IPS DF 4.7 (cell line): ENCODE measurements at regions not wholly inside any gene's neighbourhood (a gene's known extent, or its start where the extent isn't known, plus 50 kb on each side); places are given as distances from the start of the nearest gene placed in this dataset.
"Not testable (repeated sequence)": the region's sequence is repeated elsewhere in the genome, so short reads cannot be mapped to it uniquely, and the experiment has no call there.

Experiments
- DNase-seq: peaks from one replicate; pipeline ENCODE4 v3.0.0-alpha.2; 2013; ENCODE audit warnings: low spot score; ENCODE audit errors: extremely low read depth

- DNase-seq, result no peak
Observed at GRCh38 chr3:162612991-162613390, 1116.4 kb downstream of the OTOL1 start.

GRCh38 chr3:162626172-162626571, 1129.6 kb downstream of the OTOL1 start:
- DNase-seq, result no peak

GRCh38 chr3:162628531-162628930, 1131.9 kb downstream of the OTOL1 start:
- no peak for DNase-seq

DNA sequence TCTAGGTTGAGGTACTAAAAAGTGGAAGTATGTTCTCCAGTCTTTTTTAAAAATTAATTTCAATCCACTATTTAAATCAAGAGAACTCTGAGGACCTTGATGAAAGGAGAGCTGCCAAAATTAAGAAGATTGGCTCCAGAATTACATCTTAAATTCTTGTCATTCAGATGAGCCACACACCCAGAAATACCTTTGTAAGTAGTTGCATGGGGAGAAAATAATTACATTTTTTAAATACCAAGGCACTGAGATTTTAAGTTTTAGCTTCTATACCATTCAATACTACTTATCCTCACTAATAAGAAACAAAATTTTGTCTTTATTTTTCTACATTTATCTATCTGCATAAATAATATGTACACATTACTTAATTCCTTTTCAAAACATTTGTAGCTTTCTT, 1132.8 kb downstream of the OTOL1 start:
- no peak for DNase-seq

- no peak for DNase-seq
Observed at GRCh38 chr3:162632672-162633071, 1136.1 kb downstream of the OTOL1 start.

DNA sequence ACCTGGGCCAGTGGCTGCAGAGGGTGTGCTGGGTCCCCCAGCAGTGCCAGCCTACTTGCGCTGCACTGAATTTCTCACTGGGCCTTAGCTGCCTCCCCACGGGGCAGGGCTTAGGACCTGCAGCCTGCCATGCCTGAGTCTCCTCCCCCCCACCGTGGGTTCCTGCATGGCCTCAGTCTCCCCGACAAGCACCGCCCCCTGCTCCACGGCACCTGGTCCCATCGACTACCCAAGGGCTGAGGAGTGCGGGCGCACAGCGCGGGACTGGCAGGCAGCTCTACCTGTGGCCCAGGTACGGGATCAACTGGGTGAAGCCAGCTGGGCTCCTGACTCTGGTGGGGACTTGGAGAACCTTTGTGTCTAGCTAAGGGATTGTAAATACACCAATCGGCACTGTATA, 1143.6 kb downstream of the OTOL1 start:
- not testable (repeated sequence) for DNase-seq

DNA sequence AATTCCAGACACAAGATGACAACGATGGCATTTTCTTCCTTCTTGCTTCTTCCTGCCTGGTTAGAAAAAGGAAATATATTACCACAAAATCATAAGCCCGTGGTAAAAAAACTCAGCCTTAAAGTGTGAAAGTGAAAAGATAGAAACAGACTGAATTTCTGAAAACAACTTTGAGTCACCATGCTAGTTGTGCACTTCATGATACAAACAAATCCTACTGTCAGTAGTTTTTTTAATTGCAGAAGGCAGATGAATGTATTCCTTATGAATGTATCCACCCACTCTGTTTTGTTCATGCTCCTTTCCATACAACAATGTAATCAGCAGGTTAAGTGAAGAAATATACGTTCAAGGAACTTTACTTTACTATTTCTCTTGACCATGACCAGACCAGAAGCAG, 1144.7 kb downstream of the OTOL1 start:
- no peak for DNase-seq

DNA sequence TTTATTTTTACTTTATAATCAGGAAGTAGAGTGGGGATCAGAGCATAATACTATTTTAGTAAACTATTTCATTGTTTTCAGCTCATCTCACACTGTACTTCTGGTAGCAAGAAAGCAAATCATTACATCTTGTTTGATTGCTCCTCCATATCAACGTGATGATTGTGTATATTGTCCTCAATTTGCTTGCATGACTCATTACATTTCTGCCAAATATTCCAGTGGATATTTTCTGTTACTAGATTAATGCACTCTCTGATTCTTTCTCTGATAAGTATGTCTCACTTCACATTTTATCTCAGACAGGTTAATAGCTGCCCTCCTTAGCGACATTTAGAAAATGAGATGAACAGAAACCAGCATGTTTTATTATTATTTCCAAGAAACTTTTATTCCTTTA, 1145.3 kb downstream of the OTOL1 start:
- no peak for DNase-seq

GRCh38 chr3:162643245-162643644, 1146.6 kb downstream of the OTOL1 start:
- DNase-seq, result no peak

DNA sequence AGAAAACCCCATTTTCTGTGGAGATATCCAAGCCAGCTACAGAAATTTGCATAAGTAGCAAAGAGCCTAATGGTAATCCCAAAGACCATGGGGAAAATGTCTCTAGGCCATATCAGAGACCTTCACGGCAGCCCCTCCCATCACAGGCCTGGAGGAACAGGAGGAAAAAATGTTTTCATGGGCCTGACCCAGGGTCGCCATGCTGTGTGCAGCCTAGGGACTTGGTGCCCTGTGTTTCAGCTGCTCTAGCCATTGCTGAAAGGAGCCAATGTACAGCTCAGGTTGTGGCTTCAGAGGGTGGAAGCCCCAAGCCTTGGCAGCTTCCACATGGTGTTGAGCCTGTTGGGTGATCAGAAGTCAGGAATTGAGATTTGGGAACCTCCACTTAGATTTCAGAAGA, 1150.7 kb downstream of the OTOL1 start:
- DNase-seq, result no peak

- DNase-seq, result no peak
Observed at GRCh38 chr3:162658003-162658402, 1161.4 kb downstream of the OTOL1 start.

DNA sequence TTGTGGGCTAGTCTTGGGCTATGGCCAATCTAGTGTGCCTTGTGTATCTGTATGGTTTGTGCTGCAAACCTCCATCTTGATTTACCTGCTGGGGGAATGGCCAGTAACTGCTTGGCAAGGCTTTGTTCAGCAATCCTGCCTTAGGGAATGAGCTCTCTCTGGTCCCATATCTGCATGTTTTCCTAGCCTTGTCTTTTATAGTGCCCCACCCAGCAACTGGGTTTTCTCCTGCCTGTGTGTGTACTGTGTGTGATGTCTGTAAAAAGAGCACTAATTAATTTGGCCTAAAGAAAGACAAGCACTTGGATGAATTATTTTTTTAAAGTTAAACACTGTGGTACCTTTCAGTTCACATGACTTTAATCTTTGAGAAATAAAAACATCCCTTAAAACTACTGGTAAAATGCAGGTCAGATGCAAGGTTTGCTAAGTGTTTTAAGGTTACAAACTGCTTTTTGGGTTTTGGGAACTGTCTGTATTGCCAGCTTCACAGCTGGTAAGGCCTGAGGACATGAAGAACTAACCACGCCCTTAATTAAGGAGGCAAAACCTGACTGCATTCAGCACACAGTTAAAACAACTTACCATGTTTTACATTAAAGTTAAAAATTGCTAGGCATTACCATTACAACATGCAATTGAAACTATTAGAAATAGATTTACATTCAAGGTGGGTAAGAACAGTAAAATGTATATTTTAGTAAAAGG, 1169.2 kb downstream of the OTOL1 start:
- DNase-seq, result no peak

GRCh38 chr3:162666835-162667234, 1170.2 kb downstream of the OTOL1 start:
- no peak for DNase-seq

DNA sequence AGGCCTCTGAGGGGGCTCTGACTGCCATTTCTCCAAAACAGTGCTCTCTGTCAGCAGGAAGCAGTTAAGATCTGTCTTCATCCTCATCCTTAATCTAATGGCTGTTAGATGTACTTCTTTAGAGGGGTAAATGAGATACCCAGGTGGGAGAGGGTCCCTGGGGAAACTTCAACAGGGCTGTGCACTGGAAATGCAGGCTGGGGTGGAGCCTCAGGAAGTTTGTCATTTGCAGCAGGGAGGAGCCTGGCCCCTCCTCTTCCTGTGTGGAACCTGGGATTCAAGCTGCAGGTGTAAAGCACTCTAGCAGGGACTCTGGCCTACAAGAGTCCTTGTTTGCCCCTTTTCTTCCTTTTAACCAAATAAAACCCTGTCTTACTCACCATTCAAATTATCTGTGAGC, 1173.6 kb downstream of the OTOL1 start:
- DNase-seq, result no peak

- no peak for DNase-seq
Observed at GRCh38 chr3:162677475-162677874, 1180.9 kb downstream of the OTOL1 start.

GRCh38 chr3:162678941-162679340, 1182.3 kb downstream of the OTOL1 start:
- no peak for DNase-seq

DNA sequence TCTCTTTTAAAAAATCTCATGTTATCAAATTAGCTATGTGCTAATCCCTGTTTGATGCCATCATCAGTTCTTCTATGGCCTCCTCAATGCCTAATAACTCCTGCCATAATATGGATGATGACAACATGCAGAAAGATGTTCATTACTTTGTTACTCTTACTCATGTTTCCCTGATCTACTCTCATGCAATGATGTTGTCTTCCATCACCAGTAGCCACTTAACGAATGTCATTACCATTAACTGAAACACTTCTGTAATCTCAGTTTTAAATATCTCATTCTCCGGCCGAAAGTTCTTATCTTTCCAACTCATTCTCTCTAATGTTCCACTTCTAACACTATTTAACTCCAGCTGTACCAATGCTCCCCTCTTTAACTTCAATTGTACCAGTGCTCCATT, 1187.7 kb downstream of the OTOL1 start:
- DNase-seq, result no peak

- no peak for DNase-seq
Observed at GRCh38 chr3:162699291-162699690, 1202.7 kb downstream of the OTOL1 start.

- no peak for DNase-seq
Observed at GRCh38 chr3:162701211-162701610, 1204.6 kb downstream of the OTOL1 start.

DNA sequence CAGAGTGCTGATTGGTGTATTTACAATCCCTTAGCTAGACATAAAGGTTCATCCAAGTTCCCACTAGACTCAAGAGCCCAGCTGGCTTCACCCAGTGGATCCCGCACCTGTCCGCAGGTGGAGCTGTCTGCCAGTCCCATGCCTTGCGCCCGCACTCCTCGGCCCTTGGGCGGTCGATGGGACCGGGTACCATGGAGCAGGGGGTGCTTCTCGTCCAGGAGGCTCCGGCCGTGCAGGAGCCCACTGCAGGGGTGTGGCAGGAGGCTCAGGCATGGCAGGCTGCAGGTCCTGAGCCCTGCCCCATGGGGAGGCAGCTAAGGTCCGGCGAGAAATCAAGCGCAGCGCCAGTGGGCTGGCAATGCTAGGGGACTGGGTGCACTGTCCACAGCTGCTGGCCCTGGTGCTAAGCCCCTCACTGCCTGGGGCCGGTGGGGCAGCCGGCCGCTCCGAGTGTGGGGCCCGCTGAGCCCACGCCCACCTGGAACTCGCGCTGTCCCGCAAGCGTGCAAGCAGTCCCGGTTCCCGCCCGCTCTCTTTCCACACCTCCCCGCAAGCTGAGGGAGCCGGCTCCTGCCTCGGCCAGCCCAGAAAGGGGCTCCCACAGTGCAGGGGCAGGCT, 1206.3 kb downstream of the OTOL1 start:
- DNase-seq, result no peak

- no peak for DNase-seq
Observed at GRCh38 chr3:162704238-162704637, 1207.6 kb downstream of the OTOL1 start.

GRCh38 chr3:162704799-162705385, 1208.3 kb downstream of the OTOL1 start:
- DNase-seq, result no peak

- DNase-seq, result not testable (repeated sequence)
Observed at GRCh38 chr3:162708394-162708793, 1211.8 kb downstream of the OTOL1 start.
